Caco-2 (cell line): ENCODE measurements at regions not wholly inside any gene's neighbourhood (a gene's known extent, or its start where the extent isn't known, plus 50 kb on each side); places are given as distances from the start of the nearest gene placed in this dataset.

Source experiments
- BruUV-seq: library from RNA; stranded (reverse); fragments of 400-500 nt; replicated peaks from 2 replicates; lab custom pipeline; 2021; lab: Mats Ljungman, UMichigan
- CTCF ChIA-PET: fragments of 300-600 bp; sonication (Branson Sonifier 250); formaldehyde crosslinking; loops from one replicate; lab custom pipeline; 2022; ENCODE audit warnings: antibody characterized with exemption; lab: Charles Lee
- POLR2A ChIA-PET: fragments of 300-600 bp; sonication (Branson Sonifier 250); formaldehyde crosslinking; loops from one replicate; lab custom pipeline; 2022; ENCODE audit warnings: antibody characterized with exemption; lab: Charles Lee
- DNase-seq, 2 experiments: peaks; one replicate each; pipeline versions ENCODE4 v3.0.0 to v3.0.0-alpha.2; 2020 to 2022
- H3K27me3 ChIP-seq: replicated peaks from 2 replicates; pipeline ENCODE4 v1.6.0; 2011; ENCODE audit warnings: low read length; ENCODE audit not compliant: control insufficient read depth, insufficient read depth
- H3K36me3 ChIP-seq: 2 replicates; pipeline ENCODE4 v1.5.1; 2011; ENCODE audit warnings: low read length; ENCODE audit not compliant: control insufficient read depth, insufficient read depth
- H3K4me1 ChIP-seq: fragments of 250-450 bp; sonication (Bioruptor Pico); 2 replicates; pipeline ENCODE4 v1.5.1; 2020; ENCODE audit warnings: mild to moderate bottlenecking
- H3K4me3 ChIP-seq: 2 replicates; pipeline ENCODE4 v1.5.1; 2011; ENCODE audit warnings: low read depth, mild to moderate bottlenecking, control low read depth, low read length
- H3K9me3 ChIP-seq: fragments of 250-450 bp; sonication (Bioruptor Pico); 2 replicates; pipeline ENCODE4 v1.5.1; 2020; ENCODE audit warnings: mild to moderate bottlenecking, moderate library complexity
- H3K27ac Mint-ChIP-seq: one replicate; pipeline ENCODE4 v1.8.0; 2022; ENCODE audit warnings: mixed read lengths; ENCODE audit not compliant: unreplicated experiment
- H3K27me3 Mint-ChIP-seq: one replicate; pipeline ENCODE4 v1.8.0; 2022; ENCODE audit warnings: mixed read lengths; ENCODE audit not compliant: insufficient read depth, unreplicated experiment
- H3K36me3 Mint-ChIP-seq: one replicate; pipeline ENCODE4 v1.8.0; 2022; ENCODE audit warnings: mild to moderate bottlenecking, mixed read lengths; ENCODE audit not compliant: insufficient read depth, unreplicated experiment
- H3K4me1 Mint-ChIP-seq: one replicate; pipeline ENCODE4 v1.8.0; 2022; ENCODE audit warnings: low read depth, mixed read lengths; ENCODE audit not compliant: unreplicated experiment
- H3K4me3 Mint-ChIP-seq: one replicate; pipeline ENCODE4 v1.8.0; 2022; ENCODE audit warnings: mild to moderate bottlenecking, moderate library complexity, mixed read lengths; ENCODE audit not compliant: unreplicated experiment
- H3K9me3 Mint-ChIP-seq: one replicate; pipeline ENCODE4 v1.8.0; 2022; ENCODE audit warnings: mixed read lengths; ENCODE audit not compliant: unreplicated experiment
- CTCF ChIP-seq, 2 experiments: fragments of 200-600 bp in 1 of 2; IDR thresholded peaks; 1 replicate in 1 of 2; 2 replicates in 1 of 2; pipeline versions ENCODE4 v1.5.1 to v1.8.0; 2011 to 2022; ENCODE audit warnings: antibody characterized with exemption in 1 of 2, control low read depth in 1 of 2, inconsistent platforms in 1 of 2, low read depth in 1 of 2, low read length in 1 of 2, mild to moderate bottlenecking in 1 of 2, moderate library complexity in 1 of 2; ENCODE audit not compliant: insufficient read depth in 1 of 2, severe bottlenecking in 1 of 2, unreplicated experiment in 1 of 2
- intact Hi-C: fragments of 100-400 bp; cut with micrococcal nuclease; formaldehyde crosslinking; loops from one replicate; pipeline ENCODE4 v1.10.0; 2022; ENCODE audit not compliant: unreplicated experiment

- no peak for TF ChIP-seq CTCF (IDR thresholded peaks at IDR 0.05; ENCODE audit: insufficient read depth in 1 of 2, low read depth in 1 of 2, low read length in 1 of 2, severe bottlenecking in 1 of 2, unreplicated experiment in 1 of 2)
- no peaks in the 10 kb centered on the region for H3K9me3 ChIP-seq
- H3K4me3 ChIP-seq, result no peak overlapping the region
- intact Hi-C loops, result no loop called here
- POLR2A ChIA-PET, result no interaction called here
- no peaks in the 10 kb centered on the region for H3K36me3 ChIP-seq
- no peak overlapping the region for H3K4me3 Mint-ChIP-seq
- no peaks in the 10 kb centered on the region for H3K27me3 ChIP-seq
- H3K27ac Mint-ChIP-seq, result no peak overlapping the region
- no TSS peak for BruUV-seq
- CTCF ChIA-PET, result interaction anchor here (0.5 kb wide), 1 partner anchor 331 kb away, joined by 4 read pairs; no protein-coding TSS in a partner anchor
- no peaks in the 10 kb centered on the region for H3K36me3 Mint-ChIP-seq
- no peaks in the 10 kb centered on the region for H3K9me3 Mint-ChIP-seq
- H3K4me1 ChIP-seq, result no peaks in the 10 kb centered on the region
- H3K27me3 Mint-ChIP-seq, result peaks cover 10% of the 10 kb centered on the region
- no peak for DNase-seq
- no peaks in the 10 kb centered on the region for H3K4me1 Mint-ChIP-seq
These were observed 955.4 kb downstream of the EFNB2 start for GRCh38 chr13:105579821-105580710.

- Mint-ChIP-seq H3K4me3 (no peak overlapping the region), H3K27ac (no peak overlapping the region), H3K4me1 (no peaks in the 10 kb centered on the region), H3K36me3 (no peaks in the 10 kb centered on the region), H3K9me3 (no peaks in the 10 kb centered on the region), H3K27me3 (no peaks in the 10 kb centered on the region)
- Histone ChIP-seq H3K9me3 (no peaks in the 10 kb centered on the region), H3K36me3 (no peaks in the 10 kb centered on the region), H3K4me1 (no peaks in the 10 kb centered on the region), H3K4me3 (no peak overlapping the region), H3K27me3 (no peaks in the 10 kb centered on the region)
- no peak for DNase-seq
- BruUV-seq, result no TSS peak
- intact Hi-C loops, result no loop called here
- CTCF ChIA-PET, result no interaction called here
- POLR2A ChIA-PET, result no interaction called here
- no peak for TF ChIP-seq CTCF (IDR thresholded peaks at IDR 0.05; ENCODE audit: insufficient read depth in 1 of 2, low read depth in 1 of 2, low read length in 1 of 2, severe bottlenecking in 1 of 2, unreplicated experiment in 1 of 2)
These were observed 962.3 kb downstream of the EFNB2 start for GRCh38 chr13:105573136-105573535.

- H3K4me3 ChIP-seq, result no peak overlapping the region
- no peak for TF ChIP-seq CTCF (IDR thresholded peaks at IDR 0.05; ENCODE audit: insufficient read depth in 1 of 2, low read depth in 1 of 2, low read length in 1 of 2, severe bottlenecking in 1 of 2, unreplicated experiment in 1 of 2)
- no TSS peak for BruUV-seq
- DNase-seq, result no peak
- H3K36me3 Mint-ChIP-seq, result no peaks in the 10 kb centered on the region
- no peaks in the 10 kb centered on the region for H3K4me1 ChIP-seq
- H3K4me1 Mint-ChIP-seq, result no peaks in the 10 kb centered on the region
- H3K27ac Mint-ChIP-seq, result no peak overlapping the region
- no peaks in the 10 kb centered on the region for H3K27me3 ChIP-seq
- H3K36me3 ChIP-seq, result no peaks in the 10 kb centered on the region
- H3K9me3 Mint-ChIP-seq, result no peaks in the 10 kb centered on the region
- H3K27me3 Mint-ChIP-seq, result no peaks in the 10 kb centered on the region
- CTCF ChIA-PET, result no interaction called here
- H3K4me3 Mint-ChIP-seq, result no peak overlapping the region
- POLR2A ChIA-PET, result no interaction called here
- intact Hi-C loops, result no loop called here
- no peaks in the 10 kb centered on the region for H3K9me3 ChIP-seq
These were observed 963.1 kb downstream of the EFNB2 start for GRCh38 chr13:105572401-105572800.
